Activated T-cell treated with anti-CD3 and anti-CD28 coated beads, Interleukin-2, amount 50 U/mL, for 4 hours (primary cell): ENCODE measurements at regions not wholly inside any gene's neighbourhood (a gene's known extent, or its start where the extent isn't known, plus 50 kb on each side); places are given as distances from the start of the nearest gene placed in this dataset.

Experiments
- ATAC-seq, 2 donors: fragments of 200-7000 bp; cut with Tn5 transposase; one replicate each; pipeline ENCODE4 v1.10.0; 2021
- DNase-seq: peaks from one replicate; pipeline ENCODE4 v3.0.0-alpha.2; 2020
- H3K27me3 Mint-ChIP-seq: one replicate; pipeline ENCODE4 v1.8.0; 2021; ENCODE audit warnings: low read depth, mixed read lengths
- H3K36me3 Mint-ChIP-seq: one replicate; pipeline ENCODE4 v1.8.0; 2022; ENCODE audit warnings: mixed read lengths; ENCODE audit not compliant: insufficient read depth
- H3K4me1 Mint-ChIP-seq: one replicate; pipeline ENCODE4 v1.8.0; 2021; ENCODE audit warnings: low read depth, mixed read lengths
- H3K4me3 Mint-ChIP-seq: one replicate; pipeline ENCODE4 v1.8.0; 2021; ENCODE audit warnings: mild to moderate bottlenecking, moderate library complexity, mixed read lengths
- H3K9me3 Mint-ChIP-seq: one replicate; pipeline ENCODE4 v1.8.0; 2021; ENCODE audit warnings: mixed read lengths

DNA sequence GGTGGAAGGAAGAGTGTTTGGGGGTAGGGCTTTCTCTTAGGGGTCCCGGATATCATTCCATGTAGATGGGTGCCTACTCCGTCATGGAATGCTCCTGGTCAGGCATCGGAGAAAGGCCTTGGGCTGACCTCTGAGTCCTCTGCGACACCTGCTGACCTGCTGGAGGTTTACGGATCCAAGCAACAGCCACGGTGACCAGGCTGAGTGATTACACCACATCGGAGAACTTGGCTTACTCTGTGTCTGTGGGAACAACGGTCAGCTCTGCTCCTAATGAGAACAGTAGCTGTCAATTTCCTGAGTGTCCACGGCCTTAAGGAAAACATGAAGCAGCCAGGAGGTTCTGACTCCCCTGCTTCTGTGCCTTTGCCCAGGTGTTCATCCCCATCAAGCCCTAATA is 73.2 kb downstream of the TNP1 start:
- Mint-ChIP-seq H3K27me3 (peaks cover 6% of the 10 kb centered on the region), H3K36me3 (no peaks in the 10 kb centered on the region), H3K9me3 (no peaks in the 10 kb centered on the region), H3K4me3 (no peak overlapping the region), H3K4me1 (no peaks in the 10 kb centered on the region)
- no peak for DNase-seq
- no peak for ATAC-seq

DNA sequence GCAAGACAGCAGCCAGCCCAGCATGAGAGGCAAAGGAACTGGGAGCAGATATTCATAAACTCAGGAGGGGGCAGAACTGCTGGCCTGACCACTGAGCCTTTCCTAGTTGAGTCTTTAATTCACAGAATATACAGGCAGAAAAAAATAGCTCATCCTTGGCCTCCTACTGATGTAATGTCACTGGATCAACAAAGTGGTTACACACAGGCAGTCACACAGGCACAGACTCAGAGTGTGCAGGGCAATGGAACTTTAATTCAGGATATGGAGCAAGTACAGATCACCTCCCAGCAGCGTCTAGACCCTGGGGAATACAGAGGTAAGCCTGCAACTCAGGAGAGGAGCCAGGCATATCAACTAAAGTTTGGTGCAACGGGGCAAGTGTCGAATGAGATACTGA is 75.4 kb downstream of the TNP1 start:
- no peak for ATAC-seq
- no peak overlapping the region for H3K4me3 Mint-ChIP-seq
- no peaks in the 10 kb centered on the region for H3K4me1 Mint-ChIP-seq

DNA sequence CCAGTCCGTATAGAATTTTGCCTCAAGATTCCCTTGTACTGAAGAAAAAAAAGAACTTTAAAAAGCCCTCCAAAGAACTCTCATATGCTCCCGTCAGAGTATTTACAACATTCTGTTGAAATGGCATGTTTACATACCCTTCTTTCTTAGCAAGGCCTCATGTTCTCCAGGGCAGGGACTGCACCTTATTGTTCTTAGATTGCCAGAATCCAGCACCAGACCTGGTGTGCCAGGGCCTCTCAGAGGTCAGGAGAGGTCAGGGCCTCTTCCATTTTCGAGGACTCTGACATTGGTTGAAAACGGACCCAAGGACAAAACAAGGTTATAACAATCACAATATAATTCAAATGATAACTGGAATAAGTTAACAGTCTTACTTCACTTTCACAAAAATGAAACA is 78.2 kb downstream of the TNP1 start:
- H3K27me3 Mint-ChIP-seq: peaks cover 6% of the 10 kb centered on the region
- no peaks in the 10 kb centered on the region for H3K4me1 Mint-ChIP-seq
- H3K9me3 Mint-ChIP-seq: no peaks in the 10 kb centered on the region
- no peak overlapping the region for H3K4me3 Mint-ChIP-seq
- no peaks in the 10 kb centered on the region for H3K36me3 Mint-ChIP-seq
- ATAC-seq (no peak), DNase-seq (no peak)

More for the DNA sequence above, 75.4 kb downstream of the TNP1 start:
- H3K9me3 Mint-ChIP-seq: no peaks in the 10 kb centered on the region
- no peaks in the 10 kb centered on the region for H3K36me3 Mint-ChIP-seq
- peaks cover 3% of the 10 kb centered on the region for H3K27me3 Mint-ChIP-seq
- DNase-seq: no peak

- Mint-ChIP-seq H3K36me3 (no peaks in the 10 kb centered on the region), H3K4me3 (no peak overlapping the region), H3K27me3 (peaks cover 8% of the 10 kb centered on the region), H3K4me1 (no peaks in the 10 kb centered on the region), H3K9me3 (no peaks in the 10 kb centered on the region)
- ATAC-seq: no peak
- DNase-seq: no peak
Measured at GRCh38 chr2:216780843-216781242, 79.0 kb downstream of the TNP1 start.

DNA sequence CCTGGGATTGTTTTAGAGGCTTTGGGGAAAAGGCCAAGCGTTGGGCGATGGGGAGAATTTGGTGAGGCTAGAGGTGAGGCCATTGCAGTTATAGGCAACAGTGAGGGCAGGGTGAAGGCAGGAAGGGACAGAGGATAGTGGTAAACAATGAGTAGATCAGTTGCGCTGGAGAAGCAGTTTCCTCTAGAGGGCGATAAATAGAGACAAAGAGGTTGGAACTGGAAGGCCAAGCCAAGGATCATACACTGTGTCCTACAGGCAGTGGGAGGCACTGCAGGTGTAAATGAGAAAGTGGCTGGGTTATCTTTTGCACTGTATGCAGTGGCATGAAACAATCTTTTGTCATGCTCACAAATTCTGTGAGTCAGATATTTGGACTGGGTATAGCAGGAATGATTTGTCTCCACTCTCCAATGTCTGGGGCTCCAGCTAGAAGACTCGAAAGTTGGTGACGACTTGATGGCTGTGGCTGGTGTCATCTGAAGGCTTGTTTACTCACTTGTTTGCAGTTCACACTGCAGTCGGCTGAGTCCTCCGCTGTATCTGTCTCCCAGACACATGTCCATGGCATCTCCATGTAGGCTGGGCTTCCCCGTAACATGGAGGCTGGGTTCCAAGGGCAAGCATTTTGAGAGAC is 82.1 kb downstream of the TNP1 start:
- no peak for DNase-seq
- peak; percentile 70 to 80 for ATAC-seq
- H3K27me3 Mint-ChIP-seq: peaks cover 14% of the 10 kb centered on the region

GRCh38 chr2:216776066-216776850 is 80.9 kb upstream of the IGFBP5 start:
- DNase-seq (no peak), ATAC-seq (no peak)
- no peaks in the 10 kb centered on the region for H3K4me1 Mint-ChIP-seq
- no peaks in the 10 kb centered on the region for H3K36me3 Mint-ChIP-seq
- peaks cover 17% of the 10 kb centered on the region for H3K27me3 Mint-ChIP-seq
- no peak overlapping the region for H3K4me3 Mint-ChIP-seq
- peaks cover 4% of the 10 kb centered on the region for H3K9me3 Mint-ChIP-seq

More for the DNA sequence above, 82.1 kb downstream of the TNP1 start:
- Mint-ChIP-seq H3K9me3 (no peaks in the 10 kb centered on the region), H3K4me3 (no peak overlapping the region), H3K36me3 (no peaks in the 10 kb centered on the region), H3K4me1 (no peaks in the 10 kb centered on the region)

- no peak for ATAC-seq
- peaks cover 17% of the 10 kb centered on the region for H3K27me3 Mint-ChIP-seq
Measured at GRCh38 chr2:216775043-216775453, 79.7 kb upstream of the IGFBP5 start.

GRCh38 chr2:216774620-216775019 is 79.3 kb upstream of the IGFBP5 start:
- no peak for DNase-seq
- ATAC-seq: no peak
- Mint-ChIP-seq H3K9me3 (peaks cover 4% of the 10 kb centered on the region), H3K27me3 (peaks cover 17% of the 10 kb centered on the region), H3K4me1 (no peaks in the 10 kb centered on the region), H3K4me3 (no peak overlapping the region), H3K36me3 (no peaks in the 10 kb centered on the region)

More at GRCh38 chr2:216775043-216775453, 79.7 kb upstream of the IGFBP5 start:
- H3K9me3 Mint-ChIP-seq: peaks cover 4% of the 10 kb centered on the region
- H3K4me1 Mint-ChIP-seq: no peaks in the 10 kb centered on the region
- no peak overlapping the region for H3K4me3 Mint-ChIP-seq
- DNase-seq: no peak
- no peaks in the 10 kb centered on the region for H3K36me3 Mint-ChIP-seq

DNA sequence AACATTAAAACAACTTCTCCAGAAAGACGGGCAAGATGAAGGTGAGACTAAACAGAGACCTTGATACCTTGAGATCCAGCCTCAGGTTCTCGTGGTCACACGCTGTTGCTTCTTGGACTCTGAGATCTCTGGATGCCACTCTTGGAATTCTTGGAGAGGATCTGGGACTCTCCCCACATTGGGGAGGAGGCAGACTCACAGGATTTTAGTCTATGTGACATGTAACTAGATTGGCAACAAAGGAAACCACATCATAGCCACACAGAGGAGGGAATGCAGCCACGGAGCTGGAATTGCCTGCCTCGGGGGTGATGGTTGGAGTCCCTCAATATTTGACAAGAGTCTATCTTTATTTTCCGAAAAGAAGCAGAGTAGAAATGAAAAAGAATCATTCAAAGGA is 78.8 kb upstream of the IGFBP5 start:
- Mint-ChIP-seq H3K4me1 (no peaks in the 10 kb centered on the region), H3K36me3 (no peaks in the 10 kb centered on the region)
- no peak for DNase-seq

GRCh38 chr2:216773072-216773471 is 77.7 kb upstream of the IGFBP5 start:
- Mint-ChIP-seq H3K4me1 (no peaks in the 10 kb centered on the region), H3K9me3 (peaks cover 4% of the 10 kb centered on the region), H3K36me3 (no peaks in the 10 kb centered on the region), H3K27me3 (peaks cover 13% of the 10 kb centered on the region), H3K4me3 (no peak overlapping the region)
- DNase-seq: no peak
- ATAC-seq: no peak

More for the DNA sequence above, 78.8 kb upstream of the IGFBP5 start:
- ATAC-seq: no peak
- Mint-ChIP-seq H3K27me3 (peaks cover 15% of the 10 kb centered on the region), H3K4me3 (no peak overlapping the region), H3K9me3 (peaks cover 4% of the 10 kb centered on the region)

DNA sequence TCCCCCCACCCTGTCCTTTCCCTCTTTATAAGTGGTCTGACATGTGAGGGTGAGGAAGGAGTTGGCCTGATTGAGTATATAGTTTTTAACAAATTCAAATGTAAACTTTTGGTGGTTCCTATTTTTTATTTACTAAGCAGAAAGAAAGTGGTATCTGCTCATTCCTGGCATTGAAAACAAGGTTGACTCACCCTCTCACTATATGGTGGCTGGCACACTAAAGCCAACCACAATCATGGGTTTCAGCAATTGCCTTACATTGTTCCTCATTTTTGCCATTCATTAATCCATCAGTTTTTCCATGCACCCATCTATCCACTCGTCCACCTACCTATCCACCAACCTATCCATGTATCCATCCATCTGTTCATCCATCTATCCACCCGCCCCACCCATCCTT is 75.4 kb upstream of the IGFBP5 start:
- no peak overlapping the region for H3K4me3 Mint-ChIP-seq
- DNase-seq: no peak
- no peak for ATAC-seq
- H3K36me3 Mint-ChIP-seq: no peaks in the 10 kb centered on the region
- H3K27me3 Mint-ChIP-seq: peaks cover 17% of the 10 kb centered on the region
- peaks cover 4% of the 10 kb centered on the region for H3K9me3 Mint-ChIP-seq
- H3K4me1 Mint-ChIP-seq: no peaks in the 10 kb centered on the region

GRCh38 chr2:216770050-216770449 is 74.7 kb upstream of the IGFBP5 start:
- no peaks in the 10 kb centered on the region for H3K36me3 Mint-ChIP-seq
- H3K9me3 Mint-ChIP-seq: peaks cover 4% of the 10 kb centered on the region
- no peak overlapping the region for H3K4me3 Mint-ChIP-seq
- H3K4me1 Mint-ChIP-seq: no peaks in the 10 kb centered on the region
- DNase-seq: no peak
- ATAC-seq: no peak
- peaks cover 23% of the 10 kb centered on the region for H3K27me3 Mint-ChIP-seq

DNA sequence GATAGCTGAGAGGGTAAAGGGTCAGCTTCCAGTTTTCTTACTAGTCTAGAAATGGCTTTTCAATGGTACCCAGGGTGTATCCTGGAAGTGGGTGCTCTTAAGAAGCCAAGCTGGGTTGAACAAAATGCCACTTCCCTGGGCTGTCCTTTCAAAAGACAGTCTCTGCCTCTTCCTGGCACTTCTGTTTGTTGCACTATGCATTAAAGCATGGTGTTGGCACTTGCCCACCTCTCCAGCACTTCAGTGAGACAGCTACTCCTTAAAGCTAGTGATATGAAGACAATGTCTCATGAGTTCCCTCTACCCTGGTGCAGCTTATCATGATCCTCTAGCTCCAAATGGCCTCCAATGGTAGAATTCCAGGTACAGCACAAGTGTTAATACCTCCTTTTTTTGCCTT is 74.3 kb upstream of the IGFBP5 start:
- no peak overlapping the region for H3K4me3 Mint-ChIP-seq
- H3K4me1 Mint-ChIP-seq: no peaks in the 10 kb centered on the region
- peaks cover 4% of the 10 kb centered on the region for H3K9me3 Mint-ChIP-seq
- peaks cover 24% of the 10 kb centered on the region for H3K27me3 Mint-ChIP-seq
- no peak for ATAC-seq
- DNase-seq: no peak
- H3K36me3 Mint-ChIP-seq: no peaks in the 10 kb centered on the region

GRCh38 chr2:216768908-216769411 is 73.6 kb upstream of the IGFBP5 start:
- no peak for ATAC-seq
- no peak for DNase-seq
- H3K4me1 Mint-ChIP-seq: no peaks in the 10 kb centered on the region
- no peaks in the 10 kb centered on the region for H3K36me3 Mint-ChIP-seq
- peaks cover 4% of the 10 kb centered on the region for H3K9me3 Mint-ChIP-seq
- H3K27me3 Mint-ChIP-seq: peaks cover 19% of the 10 kb centered on the region
- no peak overlapping the region for H3K4me3 Mint-ChIP-seq

DNA sequence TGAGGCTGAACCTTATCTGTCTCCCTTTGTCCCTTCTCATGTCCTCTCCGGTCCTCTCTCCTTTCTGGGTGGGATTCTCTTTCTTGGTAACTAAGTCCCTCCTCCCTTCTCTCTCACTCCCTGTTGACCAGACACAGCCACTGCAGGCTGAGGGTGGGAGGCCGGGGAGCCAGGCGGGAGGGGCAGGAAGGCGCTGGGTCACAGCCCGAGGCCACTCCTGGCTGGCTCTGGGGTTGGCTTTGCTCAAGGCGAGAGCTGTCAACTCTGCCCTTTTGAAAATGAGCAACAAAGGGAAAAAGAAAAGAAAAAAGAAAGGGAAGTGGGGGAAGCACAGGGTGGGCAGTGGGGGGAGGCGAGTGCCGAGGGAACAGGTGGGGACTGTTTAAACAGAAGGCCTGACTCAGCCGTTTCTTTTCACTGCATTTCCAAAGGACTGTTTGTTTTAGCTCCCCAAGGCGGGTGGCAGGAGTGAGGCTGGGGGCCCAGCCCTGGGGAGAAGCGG is 70.5 kb upstream of the IGFBP5 start:
- Mint-ChIP-seq H3K4me3 (no peak overlapping the region), H3K4me1 (no peaks in the 10 kb centered on the region), H3K9me3 (no peaks in the 10 kb centered on the region), H3K36me3 (no peaks in the 10 kb centered on the region), H3K27me3 (peaks cover 22% of the 10 kb centered on the region)
- no peak for DNase-seq
- ATAC-seq: no peak
